GM18508 (cell line): ENCODE measurements at regions not wholly inside any gene's neighbourhood (a gene's known extent, or its start where the extent isn't known, plus 50 kb on each side); places are given as distances from the start of the nearest gene placed in this dataset.

ENCODE experiments used
- ATAC-seq: cut with Tn5 transposase; IDR thresholded peaks from one replicate; pipeline ENCODE4 v1.9.1; 2021; ENCODE audit warnings: moderate number of reproducible peaks; ENCODE audit not compliant: insufficient read depth, unreplicated experiment

DNA sequence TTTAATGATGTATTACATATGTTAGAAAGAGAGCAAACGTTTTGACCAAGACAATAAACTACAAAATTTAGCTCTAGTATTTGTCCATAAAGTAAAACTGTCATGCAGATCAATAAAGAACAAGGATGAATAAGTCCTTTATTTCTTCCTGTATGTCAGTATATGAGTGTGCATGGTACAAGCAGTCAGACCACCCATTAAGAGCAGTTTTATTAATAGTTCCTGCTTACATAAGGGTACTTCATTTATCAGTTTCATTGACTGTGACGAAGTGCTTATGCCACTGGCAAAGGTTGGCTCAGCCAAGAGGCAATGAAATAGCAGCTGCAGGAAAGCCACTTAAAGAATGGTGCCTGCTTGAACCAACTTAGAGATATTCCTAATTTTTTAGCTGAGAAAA lies 913.0 kb upstream of the CNTN5 start:
- ATAC-seq, result no peak

DNA sequence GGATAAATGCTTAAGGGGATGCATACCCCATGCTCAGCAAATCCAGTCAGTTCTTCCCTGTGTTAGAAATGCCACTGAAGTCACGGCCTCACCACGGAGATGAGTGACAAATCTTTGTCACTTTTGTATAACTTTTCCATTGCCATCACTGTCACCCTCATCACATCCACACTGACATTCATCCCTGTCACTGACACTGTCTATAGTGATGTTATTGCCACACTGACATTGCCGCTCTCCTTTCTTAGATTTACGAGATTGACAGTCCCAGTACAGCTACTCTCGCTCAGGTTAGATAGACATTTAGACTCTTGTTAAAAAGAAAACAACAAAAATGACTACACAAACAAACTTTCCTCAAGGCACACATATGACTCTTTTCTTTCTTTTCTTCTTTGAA lies 910.7 kb upstream of the CNTN5 start:
- ATAC-seq, result no peak

DNA sequence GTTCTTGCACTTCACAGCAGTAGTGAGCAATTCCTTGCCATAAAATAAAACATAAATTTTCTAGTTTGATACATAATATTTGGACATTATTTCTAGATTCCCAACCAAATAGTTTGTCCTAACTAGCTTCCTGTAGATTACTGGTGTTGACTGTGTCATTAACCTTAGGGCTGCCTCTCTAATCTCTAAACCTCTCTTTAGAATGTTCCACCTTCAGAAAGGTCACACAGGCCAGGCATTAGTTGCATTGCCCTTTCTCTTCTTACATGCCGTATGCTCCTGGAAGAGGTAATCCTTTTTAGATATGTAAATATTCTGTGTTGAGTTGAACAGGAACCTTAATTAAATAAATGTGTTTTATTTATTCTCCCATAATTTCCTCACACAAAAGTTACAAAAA lies 904.9 kb upstream of the CNTN5 start:
- no peak for ATAC-seq

DNA sequence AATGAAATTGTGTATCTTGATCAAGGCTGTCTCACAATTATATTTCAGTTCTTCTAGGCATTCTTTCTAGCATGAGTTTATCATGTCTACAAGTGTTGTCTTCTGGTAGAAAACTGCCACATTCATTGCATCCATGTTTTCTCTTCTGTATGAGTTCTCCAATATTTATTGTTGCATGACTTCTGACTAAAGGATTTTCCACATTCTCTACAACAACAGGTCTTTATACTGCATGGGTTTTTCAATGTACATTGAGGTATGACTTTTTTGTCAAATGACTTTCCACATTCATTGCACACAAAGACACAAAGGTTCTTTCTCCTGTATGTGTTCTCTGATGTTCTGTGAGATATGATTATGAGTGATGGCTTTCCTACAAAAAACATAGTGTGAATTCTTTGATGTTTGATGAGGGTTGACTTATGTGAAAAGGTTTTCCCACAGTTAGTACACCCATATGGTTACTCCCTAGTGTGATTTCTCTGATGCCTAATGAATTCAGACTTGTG lies 890.6 kb upstream of the CNTN5 start:
- ATAC-seq, result no peak

DNA sequence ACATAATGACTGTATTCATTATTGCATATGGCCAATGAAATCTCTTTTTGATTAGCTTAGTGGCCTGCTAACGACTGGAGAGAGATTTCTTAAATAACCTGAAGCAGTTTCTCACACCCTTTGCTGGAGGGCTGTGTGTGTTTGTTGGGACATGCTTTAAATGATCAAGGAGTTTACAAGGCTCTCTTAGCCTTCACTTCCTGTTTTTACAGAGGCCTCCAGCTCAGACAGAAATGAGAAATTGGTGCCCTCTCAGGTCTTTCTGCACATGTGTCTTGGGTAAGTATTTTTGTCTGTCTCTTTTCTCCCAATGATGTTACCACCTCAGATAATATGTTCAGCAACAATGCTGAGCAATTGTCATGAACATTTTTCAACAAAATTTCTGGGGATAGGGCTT lies 884.4 kb upstream of the CNTN5 start:
- ATAC-seq, result no peak

DNA sequence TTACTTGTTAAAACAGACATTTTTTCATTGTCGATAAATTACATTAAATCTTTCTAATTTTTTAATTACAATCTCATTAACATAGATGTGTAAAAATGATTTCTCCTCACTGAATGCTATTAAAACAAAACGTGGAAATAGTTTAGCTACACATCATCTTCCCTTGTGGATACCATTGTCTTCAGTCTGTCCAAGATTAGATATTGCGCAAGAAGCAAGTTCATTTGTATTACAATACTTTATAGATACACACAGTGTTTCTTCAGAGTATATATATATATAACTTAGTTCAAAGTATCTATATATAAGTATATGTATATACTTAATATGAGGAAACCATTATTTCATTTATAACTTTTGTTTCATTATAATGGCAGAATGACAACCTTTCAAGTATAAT lies 883.3 kb upstream of the CNTN5 start:
- ATAC-seq, result no peak

DNA sequence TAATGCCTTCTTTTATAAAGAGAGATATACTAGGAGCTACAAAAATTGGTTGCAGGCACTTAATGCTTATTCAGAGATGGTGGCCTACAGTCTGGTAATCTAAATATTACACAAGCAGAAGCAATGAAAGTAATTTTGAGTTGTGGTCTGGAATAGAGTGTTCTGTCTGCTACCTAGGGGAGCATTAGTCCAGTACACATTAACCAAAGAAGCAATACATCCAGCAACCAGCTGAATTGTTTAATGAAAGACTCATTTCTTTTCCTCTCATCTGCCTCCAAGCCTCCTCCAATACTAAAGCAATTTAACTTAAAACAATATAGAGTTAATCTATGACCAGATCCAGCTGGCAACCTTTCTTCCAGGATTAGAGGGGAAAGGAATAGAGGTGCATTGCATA lies 877.1 kb upstream of the CNTN5 start:
- ATAC-seq, result no peak

DNA sequence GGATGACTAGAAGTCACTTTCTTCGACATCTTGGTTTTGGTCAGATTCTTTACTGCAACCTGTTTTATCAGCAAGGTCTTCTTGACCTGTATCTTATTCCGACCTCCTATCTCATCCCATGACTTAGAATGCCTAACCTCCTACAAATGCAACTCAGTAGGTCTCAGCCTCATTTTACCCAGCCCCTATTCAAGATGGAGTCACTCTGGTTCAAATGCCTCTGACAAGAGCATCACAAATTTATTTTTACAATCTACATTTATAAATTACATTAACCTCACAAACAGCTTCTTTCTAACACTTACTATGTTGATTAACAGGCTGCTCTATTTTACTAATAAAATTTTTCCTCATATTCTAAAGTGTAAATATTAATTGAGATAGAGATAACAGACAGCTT lies 867.0 kb upstream of the CNTN5 start:
- ATAC-seq, result no peak

DNA sequence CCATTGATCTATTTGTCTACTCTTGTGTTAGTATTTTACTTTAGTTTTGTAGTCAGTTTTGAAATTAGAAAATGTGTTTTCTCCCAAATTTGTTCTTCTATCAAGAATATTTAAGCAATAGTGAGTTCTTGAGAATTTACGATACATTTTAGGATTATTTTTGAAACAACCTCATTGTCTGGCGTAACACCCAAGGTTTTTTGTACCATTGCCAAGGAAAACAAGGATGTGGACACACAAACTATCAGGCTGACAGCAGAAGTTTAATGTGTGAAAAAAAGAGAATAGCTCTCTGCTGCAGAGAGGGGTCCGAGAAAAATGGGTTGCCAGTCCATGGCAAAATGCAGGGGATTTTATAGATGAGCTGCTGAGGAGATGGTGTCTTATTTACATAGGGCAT lies 865.1 kb upstream of the CNTN5 start:
- no peak for ATAC-seq

DNA sequence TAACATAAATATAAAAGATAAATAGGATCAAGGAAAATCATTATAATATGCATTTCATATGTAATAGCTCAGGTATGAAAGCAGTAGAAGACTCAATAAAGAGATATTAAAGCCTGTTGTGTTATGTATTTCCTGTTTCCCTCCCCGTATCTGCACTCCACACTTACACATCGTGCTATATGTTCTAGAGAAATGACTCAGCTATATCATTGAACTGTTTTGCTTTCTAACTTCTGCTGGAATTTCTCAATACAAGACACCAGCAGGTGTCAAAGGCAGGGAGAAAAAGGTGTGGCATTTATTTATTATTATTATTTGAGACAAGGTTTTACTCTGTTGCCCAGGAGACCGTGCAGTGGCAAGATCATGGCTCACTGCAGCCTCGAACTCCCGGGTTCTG lies 842.8 kb upstream of the CNTN5 start:
- ATAC-seq, result no peak

DNA sequence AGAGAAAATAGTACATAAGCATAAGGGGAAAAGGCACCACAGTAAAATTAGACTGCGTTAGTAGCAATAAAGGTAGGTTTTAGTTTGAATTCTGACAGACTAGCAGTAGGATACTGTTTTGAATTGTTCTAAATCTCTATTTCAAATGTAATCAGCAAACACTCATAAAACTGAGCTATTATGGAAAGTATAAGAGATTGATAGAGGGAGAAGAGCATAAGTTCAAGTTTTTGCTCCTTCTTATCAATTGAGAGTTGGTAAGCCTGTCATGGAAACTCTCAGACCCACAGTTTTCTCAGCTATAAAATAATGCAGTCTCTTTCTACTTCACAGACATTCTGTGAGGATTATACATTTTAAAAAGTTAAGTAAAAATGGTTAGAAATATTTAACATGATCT lies 840.2 kb upstream of the CNTN5 start:
- no peak for ATAC-seq

DNA sequence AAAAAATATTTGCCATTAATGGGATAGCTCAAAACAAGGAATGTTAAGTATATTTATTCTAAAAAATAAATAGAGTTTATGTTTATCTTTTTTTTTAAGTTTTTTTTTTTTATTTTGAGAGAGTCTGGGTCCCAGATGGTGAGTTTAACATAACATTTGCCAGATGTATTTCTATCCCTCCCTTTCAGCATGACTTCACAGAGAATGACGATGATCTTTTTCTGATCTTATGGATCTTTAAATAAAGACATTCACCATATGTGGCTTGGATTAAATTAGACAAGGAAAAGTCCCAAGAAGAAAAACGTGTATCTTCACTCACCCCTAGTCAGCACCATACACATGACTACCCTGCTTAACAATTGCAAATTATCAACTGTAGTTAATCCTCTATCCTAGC lies 839.8 kb upstream of the CNTN5 start:
- ATAC-seq, result no peak

DNA sequence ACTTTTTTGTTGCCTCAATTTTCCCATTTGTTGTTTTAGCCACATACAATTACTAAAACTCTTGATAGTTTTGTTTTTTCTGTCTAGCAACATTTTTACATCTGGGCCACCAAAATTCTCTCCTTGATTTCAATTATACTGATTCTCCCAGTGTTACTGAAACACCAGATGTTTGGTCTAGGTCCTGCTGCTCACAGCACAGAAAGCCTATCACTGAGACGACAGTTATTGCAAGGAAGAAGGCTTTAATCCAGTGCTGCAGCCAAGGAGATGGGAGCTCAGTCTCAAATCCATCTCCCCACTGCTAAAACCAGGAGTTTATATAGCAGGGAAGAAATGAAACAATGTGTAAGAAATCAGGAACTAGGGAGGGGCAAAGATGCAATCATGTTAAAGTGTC lies 837.7 kb upstream of the CNTN5 start:
- ATAC-seq, result no peak

DNA sequence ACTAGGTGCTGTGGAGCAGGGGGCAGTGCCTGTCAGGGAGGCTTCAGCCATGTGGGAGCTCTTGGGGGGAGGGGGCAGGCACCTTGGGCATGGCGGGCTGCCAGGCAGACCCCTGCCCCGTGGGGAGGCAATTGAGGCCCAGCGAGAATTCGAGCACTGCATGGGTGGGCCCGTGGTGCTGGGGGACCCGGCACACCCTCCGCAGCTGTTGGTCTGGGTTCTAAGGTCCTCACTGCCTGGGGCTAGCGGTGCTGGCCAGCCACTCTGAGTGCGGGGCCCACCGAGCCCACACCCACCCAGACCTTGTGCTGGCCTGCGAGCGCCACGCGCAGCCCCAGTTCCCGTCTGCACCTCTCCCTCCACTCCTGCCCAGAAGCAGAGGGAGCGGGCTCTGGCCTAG lies 835.5 kb upstream of the CNTN5 start:
- ATAC-seq, result no peak

DNA sequence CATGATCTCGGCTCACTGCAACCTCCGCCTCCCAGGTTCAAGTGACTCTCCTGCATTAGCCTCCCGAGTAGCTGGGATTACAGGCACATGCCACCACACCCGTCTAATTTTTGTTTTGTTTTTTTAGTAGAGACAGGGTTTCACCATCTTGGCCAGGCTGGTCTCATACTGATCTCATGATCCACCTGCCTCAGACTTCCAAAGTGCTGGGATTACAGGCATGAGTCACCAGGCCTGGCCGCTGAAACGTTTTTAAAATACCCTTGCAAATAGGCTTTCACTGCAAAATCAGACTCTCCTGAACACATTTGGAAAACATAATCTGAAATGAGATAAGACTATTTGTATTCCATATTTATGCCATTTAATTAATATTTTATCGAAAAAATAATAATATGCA lies 826.1 kb upstream of the CNTN5 start:
- ATAC-seq, result no peak

DNA sequence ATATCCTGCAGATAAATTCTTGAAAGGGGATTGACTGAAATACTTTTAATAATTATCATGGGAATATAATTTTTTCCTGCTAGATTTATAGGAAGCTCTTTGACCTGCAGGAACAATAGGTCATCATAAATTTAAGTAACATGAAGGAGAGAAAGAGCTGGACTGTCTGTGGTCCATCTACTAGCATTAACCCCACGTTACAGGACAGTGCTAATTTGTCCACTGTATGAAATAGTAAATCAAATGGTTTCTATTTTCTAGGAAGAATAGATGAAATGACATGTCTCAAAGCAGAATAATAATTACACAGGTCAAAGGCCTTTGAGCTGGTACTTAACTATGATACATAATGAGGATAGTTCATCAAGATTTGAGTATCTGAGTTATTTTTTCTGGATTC lies 825.4 kb upstream of the CNTN5 start:
- ATAC-seq, result no peak

DNA sequence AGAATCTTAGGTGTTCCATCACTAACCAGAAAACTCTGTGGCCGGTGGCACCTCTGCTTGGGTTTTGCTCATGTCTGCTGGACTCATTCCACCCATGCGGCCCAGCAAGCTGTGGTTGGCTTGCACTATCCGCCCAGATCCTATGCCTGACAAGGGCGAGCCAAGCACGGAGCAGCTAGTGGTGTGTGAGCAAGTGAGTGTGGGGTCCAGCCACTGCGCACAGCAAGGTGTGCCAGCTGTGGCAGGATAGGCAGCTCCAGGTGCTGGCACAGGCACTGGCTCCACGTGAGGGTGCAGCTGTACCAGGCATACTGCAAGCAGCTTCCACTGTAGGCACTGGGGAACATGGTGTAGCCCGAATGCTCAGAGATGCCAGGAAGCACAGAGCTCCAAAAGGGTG lies 813.7 kb upstream of the CNTN5 start:
- no peak for ATAC-seq

DNA sequence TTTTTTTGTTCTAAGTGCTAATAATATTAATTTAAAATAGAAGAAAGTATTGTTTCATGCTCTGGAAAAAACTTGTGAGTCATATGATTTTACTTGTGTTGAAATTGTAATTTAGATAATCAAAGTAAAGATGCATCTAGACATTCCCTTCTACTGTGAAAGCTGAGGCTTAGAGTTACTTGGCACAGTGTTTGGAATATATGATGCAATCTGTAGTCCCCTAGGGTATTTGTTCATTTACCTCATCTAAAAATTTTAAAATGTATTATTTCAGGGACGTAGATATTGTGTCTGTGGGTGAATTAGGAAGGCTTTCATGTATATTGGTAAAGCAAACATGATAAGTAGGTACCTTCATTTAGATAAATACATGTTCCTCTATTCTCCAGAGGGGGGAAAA lies 793.5 kb upstream of the CNTN5 start:
- ATAC-seq, result no peak

DNA sequence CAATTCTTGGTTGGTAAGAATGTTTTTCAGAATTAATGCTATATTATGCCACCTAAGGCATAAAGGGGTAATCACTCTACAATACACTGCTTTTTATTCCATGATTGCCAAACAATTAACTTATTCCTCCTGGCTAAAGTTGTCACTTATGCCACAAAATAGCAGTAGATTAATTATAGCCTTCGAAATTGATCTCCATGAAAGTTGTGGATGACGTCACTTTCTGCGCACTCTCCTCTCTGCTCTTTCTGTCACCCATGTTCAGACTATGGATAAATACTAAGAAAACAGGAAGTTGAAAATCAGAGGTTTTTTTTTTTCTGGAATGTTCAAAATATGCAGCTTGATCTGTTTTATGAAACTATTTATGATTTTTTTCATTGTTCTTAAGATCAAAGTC lies 790.1 kb upstream of the CNTN5 start:
- ATAC-seq, result no peak

DNA sequence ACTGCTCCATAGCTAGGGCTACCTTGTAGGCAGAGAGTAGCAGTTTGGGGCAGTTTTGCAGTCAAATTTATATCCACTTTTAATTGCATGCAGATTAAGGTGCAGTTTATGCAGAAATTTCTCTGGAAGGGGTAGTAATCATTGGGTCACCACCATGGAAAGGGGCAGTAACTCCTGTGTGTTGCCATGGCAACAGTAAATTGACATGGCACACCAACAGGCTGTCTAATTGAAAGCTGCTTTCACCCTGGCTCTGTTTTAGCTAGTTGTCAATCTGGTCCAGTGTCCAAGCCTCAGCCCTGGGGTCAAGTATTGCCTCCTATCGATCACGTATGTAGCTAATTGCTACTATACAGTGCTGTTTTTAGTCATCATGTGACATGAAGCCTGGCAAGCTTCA lies 786.1 kb upstream of the CNTN5 start:
- ATAC-seq, result no peak

DNA sequence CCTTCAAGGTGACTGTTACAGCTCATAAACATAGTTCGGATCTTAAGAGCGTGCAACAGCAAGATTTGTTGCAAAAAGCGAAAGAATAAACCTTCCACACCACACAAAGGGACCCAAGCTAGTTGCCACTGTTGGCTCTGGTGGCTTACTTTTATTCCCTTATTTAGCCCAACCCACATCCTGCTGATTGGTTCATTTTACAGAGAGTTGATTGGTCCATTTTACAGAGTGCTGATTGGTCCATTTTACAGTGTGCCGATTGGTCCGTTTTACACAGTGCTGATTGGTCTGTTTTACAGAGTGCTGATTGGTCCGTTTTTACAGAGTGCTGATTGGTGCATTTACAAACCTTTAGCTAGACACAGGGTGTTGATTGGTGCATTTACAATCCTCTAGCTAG lies 776.9 kb upstream of the CNTN5 start:
- ATAC-seq, result no peak

DNA sequence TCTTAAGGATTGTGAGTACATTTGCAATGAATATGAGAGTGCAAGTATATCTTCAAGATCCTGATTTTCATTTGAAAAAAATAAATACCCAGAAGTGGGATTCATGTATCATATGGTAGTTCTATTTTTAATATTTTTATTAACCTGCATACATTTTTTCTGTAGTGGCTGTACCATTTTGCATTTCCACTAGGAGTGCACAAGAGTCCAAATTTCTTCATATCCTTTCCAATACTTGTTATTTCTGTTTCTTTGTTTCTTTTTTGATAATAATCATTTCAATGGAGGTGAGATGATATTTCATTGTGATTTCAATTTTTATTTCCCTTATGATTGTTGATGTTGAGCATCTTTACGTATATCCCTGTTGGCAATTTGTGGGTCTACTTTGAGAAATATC lies 759.8 kb upstream of the CNTN5 start:
- ATAC-seq, result no peak

DNA sequence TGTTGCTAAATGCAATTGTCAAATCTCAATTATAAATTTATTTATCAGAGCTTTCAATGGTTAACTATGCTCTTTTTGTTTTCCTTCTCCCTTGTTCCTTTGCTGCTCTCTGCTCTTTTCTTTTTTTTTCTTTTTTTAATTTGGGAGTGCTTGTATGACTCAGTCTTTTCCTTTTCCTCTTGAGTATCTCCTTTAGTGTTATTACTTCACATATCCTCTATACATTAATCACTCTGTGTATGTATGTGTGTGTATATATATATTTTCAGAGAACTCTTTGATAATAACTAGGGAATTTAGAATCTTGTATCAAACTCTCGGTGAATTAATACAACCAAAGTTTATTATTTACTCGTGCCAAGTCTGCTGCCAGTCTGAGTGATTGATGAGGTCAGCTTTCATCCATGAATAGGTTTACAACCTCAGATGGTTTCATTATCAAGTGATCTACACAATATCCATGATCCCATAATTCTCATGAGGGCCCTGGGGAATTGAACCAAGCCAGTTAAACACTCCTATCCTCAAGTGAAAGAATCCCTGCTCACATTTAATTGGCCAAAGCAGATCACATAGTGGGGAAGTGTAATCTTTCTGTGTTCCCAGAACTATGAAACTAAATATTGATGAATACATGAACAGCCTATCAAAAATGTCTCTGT lies 743.4 kb upstream of the CNTN5 start:
- ATAC-seq, result no peak
